Neural cell (in vitro differentiated cells): ENCODE measurements at regions not wholly inside any gene's neighbourhood (a gene's known extent, or its start where the extent isn't known, plus 50 kb on each side); places are given as distances from the start of the nearest gene placed in this dataset.

Source experiments
- H2AFZ ChIP-seq: fragments of 200-600, 300-800 bp; sonication (generic), shearing (Covaris generic); 2 replicates; pipeline ENCODE4 v1.6.0; 2014; ENCODE audit warnings: low read depth, mild to moderate bottlenecking, antibody characterized with exemption, low read length, moderate library complexity
- H3F3A ChIP-seq: fragments of 200-600 bp; shearing (Covaris generic); 2 replicates; pipeline ENCODE4 v1.6.1; 2016; ENCODE audit warnings: mild to moderate bottlenecking, moderate library complexity, mixed read lengths, antibody characterized with exemption, low read length; ENCODE audit not compliant: insufficient read depth, poor library complexity, severe bottlenecking
- H3K27ac ChIP-seq: fragments of 200-600, 300-800 bp; sonication (generic), shearing (Covaris generic); 2 replicates; pipeline ENCODE4 v1.5.1; 2014; ENCODE audit warnings: mild to moderate bottlenecking, low read length, moderate library complexity
- H3K27me3 ChIP-seq: fragments of 300-800, 200-600 bp; sonication (generic), shearing (Covaris generic); 2 replicates; pipeline ENCODE4 v1.6.0; 2014; ENCODE audit warnings: mild to moderate bottlenecking, low read depth, low read length, moderate library complexity; ENCODE audit not compliant: insufficient read depth
- H3K36me3 ChIP-seq: fragments of 300-800, 200-600 bp; sonication (generic), shearing (Covaris generic); 2 replicates; pipeline ENCODE4 v1.5.1; 2014; ENCODE audit warnings: mild to moderate bottlenecking, antibody characterized with exemption, low read length, moderate library complexity; ENCODE audit not compliant: insufficient read depth
- H3K4me2 ChIP-seq: fragments of 300-800, 200-600 bp; sonication (generic), shearing (Covaris generic); 2 replicates; pipeline ENCODE4 v1.6.0; 2014; ENCODE audit warnings: mild to moderate bottlenecking, low read length
- H3K4me3 ChIP-seq: fragments of 300-800, 200-600 bp; sonication (generic), shearing (Covaris generic); 2 replicates; pipeline ENCODE4 v1.5.1; 2014; ENCODE audit warnings: mild to moderate bottlenecking, low read length, moderate library complexity
- H3K79me2 ChIP-seq: fragments of 200-600 bp; shearing (Covaris generic); replicated peaks from 2 replicates; pipeline ENCODE4 v1.6.0; 2014; ENCODE audit warnings: mild to moderate bottlenecking, low read length, moderate library complexity; ENCODE audit not compliant: insufficient read depth
- H3K9ac ChIP-seq: fragments of 300-800, 200-600 bp; sonication (generic), shearing (Covaris generic); 2 replicates; pipeline ENCODE4 v1.6.1; 2016; ENCODE audit warnings: mild to moderate bottlenecking, low read length, mixed read lengths
- H3K9me2 ChIP-seq: fragments of 200-600 bp; shearing (Covaris generic); 2 replicates; pipeline ENCODE4 v1.6.1; 2016; ENCODE audit warnings: mild to moderate bottlenecking, low read length, mixed read lengths; ENCODE audit not compliant: insufficient read depth
- H3K9me3 ChIP-seq: fragments of 200-600, 300-800 bp; sonication (generic), shearing (Covaris generic); 2 replicates; pipeline ENCODE4 v1.6.1; 2016; ENCODE audit warnings: mild to moderate bottlenecking, mixed run types, low read length, moderate library complexity, mixed read lengths
- H4K20me1 ChIP-seq: fragments of 200-600 bp; shearing (Covaris generic); 2 replicates; pipeline ENCODE4 v1.6.1; 2016; ENCODE audit warnings: mild to moderate bottlenecking, mixed run types; ENCODE audit not compliant: insufficient read depth
- CTCF ChIP-seq: fragments of 450-650 bp; IDR thresholded peaks from 2 replicates; pipeline ENCODE4 v1.5.1; 2014; ENCODE audit warnings: antibody characterized with exemption, mild to moderate bottlenecking, moderate library complexity; ENCODE audit not compliant: poor library complexity, severe bottlenecking
- EP300 ChIP-seq: fragments of 450-650 bp; conservative IDR thresholded peaks from 2 replicates; pipeline ENCODE4 v1.6.1; 2014; ENCODE audit warnings: antibody characterized with exemption, mild to moderate bottlenecking, moderate library complexity; ENCODE audit not compliant: poor library complexity, severe bottlenecking
- EZH2 ChIP-seq: fragments of 200-600, 300-800 bp; shearing (Covaris generic), sonication (generic); IDR thresholded peaks from 2 replicates; pipeline ENCODE4 v1.6.1; 2014; ENCODE audit warnings: antibody characterized with exemption, low read length, borderline replicate concordance, mild to moderate bottlenecking; ENCODE audit not compliant: insufficient read depth, poor library complexity, severe bottlenecking
- MXI1 ChIP-seq: fragments of 450-650 bp; conservative IDR thresholded peaks from 2 replicates; pipeline ENCODE4 v1.6.1; 2014; ENCODE audit warnings: antibody characterized with exemption, mild to moderate bottlenecking; ENCODE audit not compliant: poor library complexity, severe bottlenecking
- POLR2AphosphoS5 ChIP-seq: IDR thresholded peaks from 2 replicates; pipeline ENCODE4 v1.6.1; 2012
- RAD21 ChIP-seq: fragments of 450-650 bp; conservative IDR thresholded peaks from 2 replicates; pipeline ENCODE4 v1.6.1; 2014; ENCODE audit warnings: antibody characterized with exemption, mild to moderate bottlenecking, moderate library complexity
- REST ChIP-seq: IDR thresholded peaks from 2 replicates; pipeline ENCODE4 v1.6.1; 2012; ENCODE audit warnings: borderline replicate concordance
- SMC3 ChIP-seq: fragments of 450-650 bp; conservative IDR thresholded peaks from 2 replicates; pipeline ENCODE4 v1.6.1; 2014; ENCODE audit warnings: antibody characterized with exemption, mild to moderate bottlenecking, moderate library complexity; ENCODE audit not compliant: poor library complexity
- TAF1 ChIP-seq: IDR thresholded peaks from 2 replicates; pipeline ENCODE4 v1.6.1; 2012; ENCODE audit warnings: low read depth

GRCh38 chr13:40103864-40104263 is 448.4 kb downstream of the COG6 start:
- Histone ChIP-seq H2AFZ (no peak overlapping the region), H3K9ac (no peak overlapping the region)

GRCh38 chr13:40105231-40105630 is 449.8 kb downstream of the COG6 start:
- TF ChIP-seq SMC3, result no peak
- TF ChIP-seq RAD21, result no peak
- no peak for TF ChIP-seq REST
- Histone ChIP-seq H3K9me3 (no peaks in the 10 kb centered on the region), H2AFZ (no peak overlapping the region), H3K4me3 (no peak overlapping the region), H3K9me2 (no peaks in the 10 kb centered on the region), H3F3A (no peaks in the 10 kb centered on the region), H3K79me2 (no peaks in the 10 kb centered on the region), H3K27ac (no peak overlapping the region), H4K20me1 (no peaks in the 10 kb centered on the region), H3K4me2 (no peak overlapping the region), H3K9ac (no peak overlapping the region), H3K36me3 (no peaks in the 10 kb centered on the region), H3K27me3 (no peaks in the 10 kb centered on the region)

More at GRCh38 chr13:40103864-40104263, 448.4 kb downstream of the COG6 start:
- H4K20me1 ChIP-seq, result no peaks in the 10 kb centered on the region
- no peak overlapping the region for H3K27ac ChIP-seq
- no peak overlapping the region for H3K4me2 ChIP-seq
- H3K9me2 ChIP-seq, result no peaks in the 10 kb centered on the region
- H3K27me3 ChIP-seq, result no peaks in the 10 kb centered on the region
- H3K9me3 ChIP-seq, result no peaks in the 10 kb centered on the region
- no peaks in the 10 kb centered on the region for H3K79me2 ChIP-seq
- H3K36me3 ChIP-seq, result no peaks in the 10 kb centered on the region
- no peak overlapping the region for H3K4me3 ChIP-seq
- no peaks in the 10 kb centered on the region for H3F3A ChIP-seq
- TF ChIP-seq EZH2 (no peak), EP300 (no peak), MXI1 (no peak), CTCF (no peak), REST (no peak), TAF1 (no peak), RAD21 (no peak), SMC3 (no peak), POLR2AphosphoS5 (no peak)
